ENCODE measurements at regions not wholly inside any gene's neighbourhood (a gene's known extent, or its start where the extent isn't known, plus 50 kb on each side); places are given as distances from the start of the nearest gene placed in this dataset.
"Not testable (repeated sequence)": the region's sequence is repeated elsewhere in the genome, so short reads cannot be mapped to it uniquely, and the experiment has no call there.

- intact Hi-C loops (cut with DNase I; ENCODE audit: low total_unique reads): no loop called here
- Histone ChIP-seq H3K9me3 (no peaks in the 10 kb centered on the region), H3K4me1 (no peaks in the 10 kb centered on the region), H3K27me3 (no peaks in the 10 kb centered on the region), H3K27ac (no peak overlapping the region), H3K36me3 (ENCODE audit: low read depth, missing control alignments) (no peaks in the 10 kb centered on the region), H3K4me3 (no peak overlapping the region)
- no peak for DNase-seq
- WGBS, 2 donors: 66 to 70% methylated on average over 2 of the region's 2 CpGs
- TF ChIP-seq POLR2A (IDR thresholded peaks at IDR 0.05) (no peak), CTCF (IDR thresholded peaks at IDR 0.05) (no peak)
These were observed 173.5 kb upstream of the IRAK1BP1 start for GRCh38 chr6:78693835-78694234.

GRCh38 chr6:78694628-78695027 lies 172.7 kb upstream of the IRAK1BP1 start:
- 83 to 100% methylated on average over 1 to 10 of the region's 10 CpGs for WGBS, 2 donors

DNA sequence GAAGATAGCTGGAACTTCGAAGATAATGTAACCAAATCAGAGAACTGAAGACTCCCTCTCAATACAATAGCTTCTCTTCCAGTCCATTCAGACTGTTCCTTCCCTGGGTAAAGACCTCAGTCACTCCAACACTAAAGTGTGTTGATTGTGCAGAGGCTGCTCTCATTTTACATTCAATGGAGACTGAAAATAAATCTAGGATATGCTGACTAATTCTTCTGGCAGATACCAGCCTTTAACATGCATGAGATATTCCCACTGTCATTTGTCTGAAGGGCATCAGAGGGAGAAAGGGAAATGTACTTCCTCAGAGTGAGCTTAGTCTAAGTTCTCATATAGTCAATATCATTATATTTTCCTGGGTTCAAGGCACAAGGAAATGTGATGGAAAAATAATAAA lies 166.4 kb upstream of the IRAK1BP1 start:
- Histone ChIP-seq H3K27me3 (no peaks in the 10 kb centered on the region), H3K9me3 (no peaks in the 10 kb centered on the region), H3K27ac (no peak overlapping the region), H3K4me3 (no peak overlapping the region), H3K36me3 (ENCODE audit: low read depth, missing control alignments) (no peaks in the 10 kb centered on the region), H3K4me1 (no peaks in the 10 kb centered on the region)
- WGBS, 2 donors: 44 to 50% methylated on average over 1 of the region's 1 CpG
- intact Hi-C loops (cut with DNase I; ENCODE audit: low total_unique reads): no loop called here
- DNase-seq: no peak
- TF ChIP-seq CTCF (IDR thresholded peaks at IDR 0.05): no peak

More at GRCh38 chr6:78694628-78695027, 172.7 kb upstream of the IRAK1BP1 start:
- intact Hi-C loops (cut with DNase I; ENCODE audit: low total_unique reads); H3K27me3 ChIP-seq; DNase-seq; H3K27ac ChIP-seq; H3K4me3 ChIP-seq; H3K36me3 ChIP-seq (ENCODE audit: low read depth, missing control alignments); H3K4me1 ChIP-seq; H3K9me3 ChIP-seq: not testable (repeated sequence)

GRCh38 chr6:78701407-78701806 lies 165.9 kb upstream of the IRAK1BP1 start:
- H3K4me3 ChIP-seq: no peak overlapping the region
- 77 to 81% methylated on average over 2 of the region's 2 CpGs for WGBS, 2 donors
- no peak overlapping the region for H3K27ac ChIP-seq
- H3K27me3 ChIP-seq: no peaks in the 10 kb centered on the region
- H3K4me1 ChIP-seq: no peaks in the 10 kb centered on the region
- intact Hi-C loops (cut with DNase I; ENCODE audit: low total_unique reads): no loop called here
- no peaks in the 10 kb centered on the region for H3K9me3 ChIP-seq
- TF ChIP-seq POLR2A (IDR thresholded peaks at IDR 0.05) (no peak), CTCF (IDR thresholded peaks at IDR 0.05) (no peak)
- H3K36me3 ChIP-seq (ENCODE audit: low read depth, missing control alignments): no peaks in the 10 kb centered on the region
- DNase-seq: no peak

- Histone ChIP-seq H3K4me3 (no peak overlapping the region), H3K36me3 (ENCODE audit: low read depth, missing control alignments) (no peaks in the 10 kb centered on the region), H3K9me3 (no peaks in the 10 kb centered on the region), H3K27me3 (no peaks in the 10 kb centered on the region), H3K27ac (no peak overlapping the region), H3K4me1 (no peaks in the 10 kb centered on the region)
- intact Hi-C loops (cut with DNase I; ENCODE audit: low total_unique reads): no loop called here
- 77 to 90% methylated on average over 3 of the region's 3 CpGs for WGBS, 2 donors
- no peak for DNase-seq
- no peak for TF ChIP-seq POLR2A (IDR thresholded peaks at IDR 0.05)
These were observed 158.3 kb upstream of the IRAK1BP1 start for GRCh38 chr6:78709021-78709420.

DNA sequence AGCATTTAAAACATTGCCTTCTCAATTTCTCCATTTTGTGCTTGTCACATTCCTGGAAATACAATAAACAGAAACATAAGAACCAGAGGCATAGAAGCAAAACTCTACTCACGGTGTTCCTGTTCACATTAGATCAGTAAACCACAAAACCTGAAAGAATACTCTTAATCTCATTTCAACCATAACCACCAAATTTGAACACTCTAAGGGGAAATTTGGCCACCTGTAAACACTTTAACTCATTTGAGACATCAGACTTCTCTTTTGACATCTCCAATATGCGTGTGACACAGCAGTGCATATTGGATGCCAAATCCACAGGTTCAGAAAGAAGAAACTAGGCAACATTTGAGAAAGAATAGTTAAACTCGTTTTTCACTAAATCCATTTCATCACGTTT lies 153.8 kb upstream of the IRAK1BP1 start:
- TF ChIP-seq POLR2A (IDR thresholded peaks at IDR 0.05): no peak
- TF ChIP-seq CTCF (IDR thresholded peaks at IDR 0.05): no peak
- Histone ChIP-seq H3K36me3 (ENCODE audit: low read depth, missing control alignments) (no peaks in the 10 kb centered on the region), H3K27ac (no peak overlapping the region), H3K9me3 (no peaks in the 10 kb centered on the region), H3K4me1 (no peaks in the 10 kb centered on the region), H3K27me3 (no peaks in the 10 kb centered on the region), H3K4me3 (no peak overlapping the region)
- intact Hi-C loops (cut with DNase I; ENCODE audit: low total_unique reads): no loop called here
- DNase-seq: no peak
- WGBS, 2 donors: 83 to 87% methylated on average over 4 of the region's 4 CpGs
